GM19239 (cell line): ENCODE measurements at regions not wholly inside any gene's neighbourhood (a gene's known extent, or its start where the extent isn't known, plus 50 kb on each side); places are given as distances from the start of the nearest gene placed in this dataset.

ENCODE experiments used
- DNase-seq: peaks from one replicate; pipeline ENCODE4 v3.0.0; 2011; ENCODE audit warnings: low spot score; ENCODE audit not compliant: insufficient read length
- FAIRE-seq: peaks from 2 replicates; lab custom pipeline; 2011; peaks lifted over from hg19 to GRCh38; lab: Jason Lieb, UNC

DNA sequence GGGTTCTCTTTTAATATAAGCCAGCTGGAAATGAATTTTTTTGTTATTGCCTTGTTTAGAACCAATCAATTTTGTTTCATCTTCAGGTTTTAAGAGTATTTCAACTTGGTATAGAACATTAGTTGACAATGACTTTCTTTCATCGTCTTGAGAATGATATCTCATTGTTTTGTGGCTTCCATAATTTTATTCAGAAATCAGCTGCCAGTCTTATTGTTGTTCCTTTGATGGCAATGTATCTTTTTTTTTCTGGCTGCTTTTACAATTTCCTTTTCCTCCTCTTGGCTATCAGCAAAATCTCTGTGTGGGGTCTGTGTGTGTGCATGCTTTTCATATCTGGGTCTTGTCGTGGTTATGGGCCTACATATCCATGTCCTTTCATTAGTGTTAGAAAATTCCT, 1536.4 kb upstream of the TENM3 start:
- FAIRE-seq: no peak
- no peak for DNase-seq

DNA sequence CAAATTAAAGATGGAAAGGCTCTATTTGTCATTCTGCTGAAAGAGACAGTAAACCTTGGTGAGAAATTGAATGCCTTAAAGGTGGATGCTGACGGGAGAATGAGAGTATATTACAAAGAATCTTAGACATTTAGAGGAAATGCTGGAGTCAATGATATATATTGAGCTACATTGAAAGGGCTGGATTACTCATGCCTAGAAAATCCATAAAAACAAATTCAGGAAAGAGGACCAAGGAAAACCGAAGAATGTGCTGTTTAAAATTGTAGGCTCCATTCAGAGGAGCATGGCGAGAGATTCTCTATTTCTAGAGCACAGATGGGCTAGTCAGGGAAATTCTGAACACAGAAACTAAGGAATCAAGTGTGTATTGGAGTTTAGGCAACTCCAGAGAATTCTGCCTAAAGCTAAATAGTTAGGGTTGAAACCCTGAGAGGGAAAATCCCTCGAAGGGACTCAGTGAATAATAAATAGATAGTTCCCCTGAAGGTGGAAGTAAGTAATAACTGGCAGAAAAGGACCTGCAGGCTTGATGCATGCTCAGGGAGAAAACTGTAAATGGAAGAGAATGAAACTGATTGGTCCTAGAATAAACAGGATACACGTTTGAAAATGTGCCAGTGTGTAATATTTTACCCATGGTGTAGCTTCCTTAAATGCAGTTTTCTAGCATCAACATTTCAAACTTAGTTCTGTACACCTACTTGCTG, 1532.4 kb upstream of the TENM3 start:
- DNase-seq (no peak), FAIRE-seq (no peak)

DNA sequence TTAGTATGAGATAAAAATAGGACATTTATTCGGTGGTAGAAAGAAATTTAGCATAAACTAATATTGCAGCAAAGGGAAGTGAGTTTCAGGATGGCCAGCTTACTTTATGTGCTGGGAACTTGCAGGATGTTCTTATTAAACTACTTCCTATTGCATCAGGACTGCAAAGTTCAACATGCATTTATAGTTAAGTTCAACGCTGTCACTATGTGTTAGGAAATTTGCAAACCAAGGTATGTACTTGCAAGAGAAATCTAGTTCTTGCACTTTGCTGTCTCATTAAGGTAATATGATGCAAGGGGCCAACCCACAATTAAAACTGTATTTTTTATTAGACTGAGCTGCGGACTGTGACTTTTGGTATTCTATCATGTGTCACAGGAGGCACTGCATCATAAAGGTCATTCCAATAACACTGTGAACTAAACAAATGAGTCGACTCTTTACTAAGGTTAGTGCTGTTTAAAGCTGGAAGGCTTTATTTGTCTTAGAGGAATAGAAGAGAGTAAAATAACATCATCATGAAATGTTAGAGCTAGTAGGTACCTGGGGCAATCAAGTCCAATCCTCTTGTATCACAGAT, 1525.7 kb upstream of the TENM3 start:
- FAIRE-seq (no peak), DNase-seq (no peak)

DNA sequence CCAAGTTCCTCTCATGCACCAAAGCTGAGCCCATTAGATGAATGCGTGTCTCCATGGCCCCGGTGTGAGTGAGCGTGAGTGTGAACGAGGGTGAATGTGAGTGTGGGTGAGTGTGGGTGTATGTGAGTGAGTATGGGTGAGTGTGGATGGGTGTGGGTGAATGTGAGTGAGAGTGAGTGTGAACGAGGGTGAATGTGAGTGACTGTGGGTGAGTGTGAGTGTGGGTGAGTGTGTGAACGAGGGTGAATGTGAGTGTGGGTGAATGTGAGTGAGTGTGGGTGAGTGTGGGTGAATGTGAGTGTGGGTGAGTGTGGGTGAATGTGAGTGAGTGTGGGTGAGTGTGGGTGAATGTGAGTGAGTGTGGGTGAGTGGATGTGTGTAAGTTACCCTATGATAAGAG, 1521.8 kb upstream of the TENM3 start:
- DNase-seq: no peak
- FAIRE-seq: no peak

DNA sequence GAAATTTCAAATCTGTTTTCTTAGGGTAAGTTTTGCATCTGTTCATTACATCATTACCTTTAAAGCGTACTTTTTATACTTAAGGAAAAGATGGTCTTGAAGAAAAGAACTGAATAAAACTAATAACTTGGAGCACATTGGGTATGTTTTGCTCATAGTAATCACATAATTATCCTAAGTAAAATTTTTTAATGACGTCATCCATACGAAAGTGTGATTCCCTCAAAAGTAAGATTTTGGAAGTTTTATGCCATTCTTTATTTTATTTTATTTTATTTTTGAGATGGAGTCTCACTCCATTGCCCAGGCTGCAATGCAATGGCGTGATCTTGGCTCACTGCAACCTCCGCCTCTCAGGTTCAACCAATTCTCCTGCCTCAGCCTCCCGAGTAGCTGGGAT, 1516.6 kb upstream of the TENM3 start:
- FAIRE-seq: no peak
- DNase-seq: no peak

DNA sequence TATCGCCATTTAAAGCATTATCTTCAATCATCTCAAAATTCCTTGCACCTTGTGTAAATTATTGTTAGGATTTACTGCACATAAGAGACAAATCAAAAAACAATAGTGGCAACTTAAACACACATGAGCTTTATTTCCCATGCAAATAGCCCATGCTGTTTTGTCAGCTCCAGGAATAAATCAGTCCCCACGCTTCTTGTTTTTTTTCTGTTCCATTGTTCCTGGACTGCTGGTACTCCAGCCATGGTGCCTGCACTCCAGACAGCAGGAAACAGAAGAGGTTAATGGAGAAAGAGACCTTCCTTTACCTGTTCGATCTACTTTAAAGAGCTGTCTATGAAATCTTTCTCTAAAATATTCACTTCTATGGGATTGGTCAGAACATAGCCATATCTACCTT, 1515.7 kb upstream of the TENM3 start:
- FAIRE-seq: no peak
- no peak for DNase-seq

- no peak for FAIRE-seq
- DNase-seq: no peak
These were observed 1508.3 kb upstream of the TENM3 start for GRCh38 chr4:180734753-180735432.

DNA sequence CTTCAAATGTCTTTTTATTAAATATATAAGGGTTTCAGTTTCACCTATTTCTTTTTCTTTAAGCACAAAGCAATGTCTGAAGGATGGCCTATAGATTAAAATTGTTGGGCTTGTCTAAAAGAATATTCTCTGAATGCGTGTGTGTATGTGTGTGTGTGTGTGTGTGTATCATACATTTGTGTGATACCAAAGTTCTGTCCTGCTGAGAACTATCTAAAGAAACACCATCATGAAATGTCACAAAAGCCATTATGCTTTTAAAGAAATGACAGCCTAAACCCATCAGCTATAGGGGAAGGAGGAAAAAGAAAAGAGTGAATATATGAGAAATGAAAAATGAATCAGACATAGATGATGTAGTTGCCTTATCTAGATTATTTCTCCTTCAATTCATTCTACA, 1501.5 kb upstream of the TENM3 start:
- no peak for DNase-seq
- no peak for FAIRE-seq

DNA sequence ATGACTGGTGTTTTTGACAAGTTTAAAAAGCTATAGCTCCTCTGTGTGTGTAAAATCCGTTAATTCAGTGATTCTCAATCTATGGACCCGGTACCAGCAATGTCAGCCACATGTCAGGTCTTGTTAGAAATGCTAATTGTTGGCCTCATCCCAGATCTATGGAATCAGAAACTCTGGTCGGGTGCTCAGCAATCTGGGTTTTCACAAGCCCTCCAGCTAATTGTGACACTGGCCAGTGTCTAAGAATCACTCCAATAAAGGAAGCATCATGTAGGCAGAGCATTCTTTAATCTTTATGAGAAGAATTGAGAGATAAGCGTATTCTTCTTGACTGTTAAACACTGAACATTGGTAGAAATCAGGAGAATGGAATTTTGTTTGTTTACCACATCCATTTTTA, 1498.2 kb upstream of the TENM3 start:
- no peak for DNase-seq
- FAIRE-seq: no peak

- FAIRE-seq (no peak), DNase-seq (no peak)
These were observed 1492.2 kb upstream of the TENM3 start for GRCh38 chr4:180751009-180751408.

- FAIRE-seq: no peak
These were observed 1485.3 kb upstream of the TENM3 start for GRCh38 chr4:180757927-180758326.

DNA sequence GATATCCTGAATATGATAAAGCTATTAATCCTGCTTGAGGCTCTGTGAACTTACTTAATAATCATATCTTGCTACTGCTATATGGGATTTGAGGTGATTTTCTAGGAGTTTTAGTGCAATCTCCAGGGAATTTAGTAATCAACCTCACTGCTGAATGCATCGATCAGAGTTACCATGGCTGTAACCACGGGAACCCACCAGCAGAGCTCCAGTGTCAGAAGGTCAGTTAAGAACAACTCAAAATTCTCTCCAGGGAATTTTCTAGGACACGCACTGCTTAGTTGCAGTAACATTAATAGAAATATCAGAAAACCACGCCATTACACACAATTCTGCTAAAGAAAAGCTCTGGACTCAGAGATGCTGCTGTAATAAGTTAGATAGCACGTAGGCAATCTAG, 1477.2 kb upstream of the TENM3 start:
- FAIRE-seq (no peak), DNase-seq (no peak)

More at GRCh38 chr4:180757927-180758326, 1485.3 kb upstream of the TENM3 start:
- no peak for DNase-seq

DNA sequence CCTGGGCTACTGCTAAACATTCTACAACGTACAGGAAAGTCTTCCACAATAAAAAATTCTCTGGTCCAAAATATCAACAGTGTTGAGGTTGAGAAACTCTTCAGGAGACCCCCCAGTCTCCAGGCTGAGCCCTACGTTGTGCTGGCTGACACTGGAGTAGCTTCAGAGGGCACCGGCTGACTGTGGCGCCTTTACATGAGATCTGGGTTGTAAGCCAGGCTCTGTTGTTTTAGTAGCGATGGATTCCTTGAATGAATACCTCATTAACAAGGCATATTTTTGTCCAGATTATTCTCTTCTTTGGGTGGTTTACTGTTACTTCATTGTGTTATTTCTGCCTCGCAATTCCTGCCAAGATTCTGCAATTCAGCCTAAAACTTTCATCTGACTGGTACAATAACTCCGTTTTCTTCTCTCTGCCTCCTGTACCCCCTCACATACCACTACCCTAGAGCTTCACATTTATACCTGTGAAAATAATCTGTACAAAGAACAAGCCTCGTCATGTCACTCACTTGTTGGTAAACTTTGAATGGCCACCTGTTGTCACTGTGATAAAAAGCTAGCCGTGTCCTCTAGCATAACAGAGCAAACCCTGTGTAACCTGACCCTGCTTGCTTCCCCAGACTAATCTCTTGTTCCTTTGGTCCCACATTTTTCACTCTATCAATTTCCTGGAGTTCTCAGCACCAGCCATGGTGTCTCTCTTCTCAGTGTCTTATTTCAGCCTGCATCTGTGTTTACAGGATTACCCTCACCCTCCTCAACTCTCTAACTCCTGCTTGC, 1476.1 kb upstream of the TENM3 start:
- DNase-seq: no peak
- FAIRE-seq: no peak

- DNase-seq: no peak
These were observed 1474.6 kb upstream of the TENM3 start for GRCh38 chr4:180768610-180769009.

GRCh38 chr4:180769791-180770190, 1473.4 kb upstream of the TENM3 start:
- FAIRE-seq (no peak), DNase-seq (no peak)

More at GRCh38 chr4:180768610-180769009, 1474.6 kb upstream of the TENM3 start:
- no peak for FAIRE-seq

DNA sequence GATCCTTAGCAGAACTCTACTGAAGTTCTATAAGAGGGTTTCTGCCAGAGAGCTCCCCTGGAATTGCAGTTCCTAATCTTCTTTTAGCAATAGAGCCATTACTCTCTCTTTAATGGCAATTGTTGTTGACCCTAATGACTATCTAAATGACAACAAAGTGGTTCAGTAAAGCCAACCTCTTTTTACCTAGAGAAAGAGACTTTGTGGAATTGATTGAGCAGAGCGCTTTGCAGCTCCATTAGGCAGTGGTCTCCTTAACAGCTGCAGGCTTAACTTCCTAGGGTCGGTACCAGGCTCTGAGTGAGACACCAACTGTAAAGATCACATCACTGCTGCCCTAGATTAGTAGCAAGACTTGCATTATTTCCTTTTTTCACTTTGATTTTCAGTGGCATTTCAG, 1472.9 kb upstream of the TENM3 start:
- FAIRE-seq (no peak), DNase-seq (no peak)

DNA sequence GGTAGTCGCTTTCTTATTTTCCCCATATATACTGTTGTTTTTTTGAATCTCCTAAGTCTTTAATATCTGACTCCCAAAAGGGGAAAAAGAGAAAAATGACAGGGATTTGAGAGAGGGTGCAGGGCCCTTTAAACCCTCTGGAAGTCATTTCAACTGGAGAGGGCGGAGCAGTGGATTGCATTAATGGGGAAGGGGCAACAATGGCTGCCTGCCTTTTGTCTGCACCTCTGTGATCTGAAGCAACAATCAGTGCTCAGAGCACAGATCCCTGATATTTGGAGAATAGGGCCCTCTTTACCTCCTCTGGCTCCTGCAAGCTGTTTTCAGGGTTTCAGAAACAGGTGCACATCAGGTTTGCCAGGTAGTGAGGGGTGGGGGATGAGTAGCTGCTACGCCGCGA, 1458.3 kb upstream of the TENM3 start:
- no peak for FAIRE-seq
- DNase-seq: no peak

GRCh38 chr4:180788729-180789128, 1454.5 kb upstream of the TENM3 start:
- FAIRE-seq: no peak
- no peak for DNase-seq

DNA sequence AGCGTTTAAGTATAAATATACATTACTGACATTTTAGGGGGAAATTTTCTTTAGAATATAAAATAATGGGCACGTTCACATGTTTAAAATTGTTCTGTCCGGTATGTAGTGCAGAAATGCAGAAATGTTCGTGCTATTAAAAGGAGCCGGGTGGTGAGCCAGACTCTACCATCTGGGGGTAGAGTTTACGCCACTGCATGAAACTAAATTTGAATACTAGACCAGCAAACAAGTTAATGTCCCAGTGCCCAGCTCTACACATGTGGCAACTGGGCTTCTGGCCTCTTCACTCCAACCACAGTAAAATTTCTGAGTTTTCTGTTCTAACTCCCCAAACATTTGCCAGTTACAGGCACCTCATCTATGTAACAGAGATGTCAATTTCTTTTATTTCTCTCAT, 1453.3 kb upstream of the TENM3 start:
- FAIRE-seq: no peak
- DNase-seq: no peak

GRCh38 chr4:180790471-180790870, 1452.7 kb upstream of the TENM3 start:
- FAIRE-seq (no peak), DNase-seq (no peak)

DNA sequence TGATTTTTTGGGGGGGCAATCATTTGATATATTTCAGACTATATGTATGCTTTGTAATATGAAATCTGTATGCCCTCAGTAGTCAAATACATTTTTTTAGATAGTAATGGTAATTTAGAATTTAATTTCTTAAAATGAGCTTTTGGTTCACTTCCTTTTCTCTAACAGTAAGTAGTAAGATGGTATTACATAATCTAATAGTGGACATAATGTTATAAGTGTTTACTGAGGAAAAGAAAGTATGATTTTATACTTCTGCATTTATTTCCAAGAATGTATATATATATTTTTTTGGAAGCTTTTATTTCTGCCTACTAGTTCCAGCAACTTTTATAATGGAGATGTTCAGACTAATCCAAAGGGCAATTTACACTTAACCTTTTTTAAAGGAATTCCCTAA, 1450.7 kb upstream of the TENM3 start:
- no peak for FAIRE-seq
- no peak for DNase-seq
